ENCODE measurements at regions not wholly inside any gene's neighbourhood (a gene's known extent, or its start where the extent isn't known, plus 50 kb on each side); places are given as distances from the start of the nearest gene placed in this dataset.
"Not testable (repeated sequence)": the region's sequence is repeated elsewhere in the genome, so short reads cannot be mapped to it uniquely, and the experiment has no call there.

GRCh38 chr17:21564262-21564661 lies 128.1 kb upstream of the KCNJ18 start:
- FAIRE-seq: peak; percentile 96
- H3K36me3 ChIP-seq (ENCODE audit: control insufficient read depth, insufficient read depth, low read length): no peaks in the 10 kb centered on the region
- TF ChIP-seq CTCF (IDR thresholded peaks at IDR 0.05; ENCODE audit: insufficient read depth, low read length, severe bottlenecking): no peak
- H3K4me3 ChIP-seq (ENCODE audit: low read depth, low read length): no peak overlapping the region
- H3K27me3 ChIP-seq (ENCODE audit: control insufficient read depth, insufficient read depth, low read length): no peaks in the 10 kb centered on the region
- DNase-seq (ENCODE audit: low read depth): no peak

- DNase-seq (ENCODE audit: low read depth); H3K4me3 ChIP-seq (ENCODE audit: low read depth, low read length); H3K36me3 ChIP-seq (ENCODE audit: control insufficient read depth, insufficient read depth, low read length); FAIRE-seq; H3K27me3 ChIP-seq (ENCODE audit: control insufficient read depth, insufficient read depth, low read length): not testable (repeated sequence)
Observed at GRCh38 chr17:21564757-21565156, 127.6 kb upstream of the KCNJ18 start.

- FAIRE-seq: not testable (repeated sequence)
Observed at GRCh38 chr17:21570427-21570826, 121.9 kb upstream of the KCNJ18 start.

GRCh38 chr17:21572148-21572547 lies 120.2 kb upstream of the KCNJ18 start:
- DNase-seq (ENCODE audit: low read depth); H3K4me3 ChIP-seq (ENCODE audit: low read depth, low read length); FAIRE-seq; H3K27me3 ChIP-seq (ENCODE audit: control insufficient read depth, insufficient read depth, low read length); H3K36me3 ChIP-seq (ENCODE audit: control insufficient read depth, insufficient read depth, low read length): not testable (repeated sequence)

More at GRCh38 chr17:21570427-21570826, 121.9 kb upstream of the KCNJ18 start:
- not testable (repeated sequence) for H3K27me3 ChIP-seq (ENCODE audit: control insufficient read depth, insufficient read depth, low read length); DNase-seq (ENCODE audit: low read depth); H3K4me3 ChIP-seq (ENCODE audit: low read depth, low read length); H3K36me3 ChIP-seq (ENCODE audit: control insufficient read depth, insufficient read depth, low read length)

- FAIRE-seq: peak; percentile 76
- not testable (repeated sequence) for DNase-seq (ENCODE audit: low read depth); H3K36me3 ChIP-seq (ENCODE audit: control insufficient read depth, insufficient read depth, low read length); H3K4me3 ChIP-seq (ENCODE audit: low read depth, low read length); H3K27me3 ChIP-seq (ENCODE audit: control insufficient read depth, insufficient read depth, low read length)
Observed at GRCh38 chr17:21573271-21573960, 118.9 kb upstream of the KCNJ18 start.

- DNase-seq (ENCODE audit: low read depth) (no peak), FAIRE-seq (no peak)
- no peaks in the 10 kb centered on the region for H3K27me3 ChIP-seq (ENCODE audit: control insufficient read depth, insufficient read depth, low read length)
- no peak overlapping the region for H3K4me3 ChIP-seq (ENCODE audit: low read depth, low read length)
- H3K36me3 ChIP-seq (ENCODE audit: control insufficient read depth, insufficient read depth, low read length): no peaks in the 10 kb centered on the region
- TF ChIP-seq CTCF (IDR thresholded peaks at IDR 0.05; ENCODE audit: insufficient read depth, low read length, severe bottlenecking): no peak
Observed at GRCh38 chr17:21573961-21574610, 118.2 kb upstream of the KCNJ18 start.

GRCh38 chr17:21574611-21575255 lies 117.6 kb upstream of the KCNJ18 start:
- FAIRE-seq: peak; percentile 88
- not testable (repeated sequence) for H3K4me3 ChIP-seq (ENCODE audit: low read depth, low read length); H3K27me3 ChIP-seq (ENCODE audit: control insufficient read depth, insufficient read depth, low read length); DNase-seq (ENCODE audit: low read depth); H3K36me3 ChIP-seq (ENCODE audit: control insufficient read depth, insufficient read depth, low read length)

GRCh38 chr17:21578783-21579182 lies 113.5 kb upstream of the KCNJ18 start:
- not testable (repeated sequence) for H3K4me3 ChIP-seq (ENCODE audit: low read depth, low read length); FAIRE-seq; DNase-seq (ENCODE audit: low read depth); H3K36me3 ChIP-seq (ENCODE audit: control insufficient read depth, insufficient read depth, low read length); H3K27me3 ChIP-seq (ENCODE audit: control insufficient read depth, insufficient read depth, low read length)
